ENCODE measurements at regions not wholly inside any gene's neighbourhood (a gene's known extent, or its start where the extent isn't known, plus 50 kb on each side); places are given as distances from the start of the nearest gene placed in this dataset.

- no peak for TF ChIP-seq POLR2A (IDR thresholded peaks at IDR 0.05)
- no peak for TF ChIP-seq CTCF (IDR thresholded peaks at IDR 0.05)
Observed at GRCh38 chr12:131383291-131383690, 327.6 kb upstream of the SFSWAP start.
